Uterus (tissue), 2 donors: ENCODE measurements at regions not wholly inside any gene's neighbourhood (a gene's known extent, or its start where the extent isn't known, plus 50 kb on each side); places are given as distances from the start of the nearest gene placed in this dataset.

Experiments used
- POLR2A ChIP-seq, 2 donors: fragments of 450-650 bp; IDR thresholded peaks; one replicate each; pipeline ENCODE4 v1.6.1; 2016; ENCODE audit warnings: antibody characterized with exemption in 2 of 2, mild to moderate bottlenecking in 1 of 2, moderate library complexity in 1 of 2
- TF ChIP-seq, protein P1 (sequence below), 4 experiments: fragments of 200-600 bp in 2 of 4; fragments of 450-650 bp in 2 of 4; sonication (generic) in 2 of 4; IDR thresholded peaks; one replicate each; pipeline ENCODE4 v1.5.1; 2016 to 2019; ENCODE audit warnings: antibody characterized with exemption in 4 of 4, mild to moderate bottlenecking in 2 of 4, moderate library complexity in 1 of 4

DNA sequence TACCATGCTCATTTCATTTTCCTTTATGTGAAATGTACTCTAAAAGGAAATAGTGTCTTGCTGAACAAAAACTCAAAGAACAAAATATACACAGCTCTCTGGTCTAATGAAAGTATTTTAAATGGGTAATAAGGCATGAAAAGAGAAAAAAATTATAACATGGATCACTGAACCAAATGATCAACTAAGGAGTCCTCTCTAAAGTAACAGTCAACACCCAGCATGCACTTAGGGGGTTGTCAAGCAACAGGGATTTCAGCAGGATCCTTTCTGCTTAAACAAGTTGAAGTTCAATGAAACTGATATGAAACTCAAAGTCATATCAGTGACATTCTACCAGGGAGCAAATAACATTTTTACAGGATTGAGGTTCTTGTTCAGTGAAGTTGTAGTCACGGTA lies 398.8 kb downstream of the SEC23A start:
- TF ChIP-seq, protein P1, sequence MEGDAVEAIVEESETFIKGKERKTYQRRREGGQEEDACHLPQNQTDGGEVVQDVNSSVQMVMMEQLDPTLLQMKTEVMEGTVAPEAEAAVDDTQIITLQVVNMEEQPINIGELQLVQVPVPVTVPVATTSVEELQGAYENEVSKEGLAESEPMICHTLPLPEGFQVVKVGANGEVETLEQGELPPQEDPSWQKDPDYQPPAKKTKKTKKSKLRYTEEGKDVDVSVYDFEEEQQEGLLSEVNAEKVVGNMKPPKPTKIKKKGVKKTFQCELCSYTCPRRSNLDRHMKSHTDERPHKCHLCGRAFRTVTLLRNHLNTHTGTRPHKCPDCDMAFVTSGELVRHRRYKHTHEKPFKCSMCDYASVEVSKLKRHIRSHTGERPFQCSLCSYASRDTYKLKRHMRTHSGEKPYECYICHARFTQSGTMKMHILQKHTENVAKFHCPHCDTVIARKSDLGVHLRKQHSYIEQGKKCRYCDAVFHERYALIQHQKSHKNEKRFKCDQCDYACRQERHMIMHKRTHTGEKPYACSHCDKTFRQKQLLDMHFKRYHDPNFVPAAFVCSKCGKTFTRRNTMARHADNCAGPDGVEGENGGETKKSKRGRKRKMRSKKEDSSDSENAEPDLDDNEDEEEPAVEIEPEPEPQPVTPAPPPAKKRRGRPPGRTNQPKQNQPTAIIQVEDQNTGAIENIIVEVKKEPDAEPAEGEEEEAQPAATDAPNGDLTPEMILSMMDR (IDR thresholded peaks at IDR 0.05): no peak
- no peak for TF ChIP-seq POLR2A (IDR thresholded peaks at IDR 0.05)
